Dermis blood vessel endothelial cell (primary cell): ENCODE measurements at regions not wholly inside any gene's neighbourhood (a gene's known extent, or its start where the extent isn't known, plus 50 kb on each side); places are given as distances from the start of the nearest gene placed in this dataset.
"Not testable (repeated sequence)": the region's sequence is repeated elsewhere in the genome, so short reads cannot be mapped to it uniquely, and the experiment has no call there.

Source experiments
- DNase-seq: peaks from one replicate; pipeline ENCODE4 v3.0.0; 2010

DNA sequence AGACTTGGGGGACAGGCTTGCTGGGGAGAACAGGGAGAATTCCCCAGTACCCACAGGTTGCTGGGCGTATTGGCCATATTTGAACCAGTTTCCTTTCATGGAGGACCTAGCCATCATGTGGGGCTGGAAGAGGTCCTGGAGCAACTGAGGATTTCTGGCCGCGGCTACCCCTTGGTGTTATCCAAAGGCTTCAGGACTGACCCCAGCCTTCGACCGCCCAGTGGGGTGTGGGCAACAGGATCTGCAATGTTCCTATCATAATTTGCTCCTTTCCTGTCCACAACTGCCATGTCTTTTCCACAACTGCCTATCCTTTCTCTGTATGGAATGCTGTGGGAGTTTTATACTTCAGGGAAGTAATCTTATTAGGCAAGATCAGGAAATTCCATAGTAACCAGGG, 1053.6 kb upstream of the SLC39A10 start:
- DNase-seq, result no peak

- DNase-seq, result no peak
Observed at GRCh38 chr2:194602750-194603149, 1054.3 kb upstream of the SLC39A10 start.

DNA sequence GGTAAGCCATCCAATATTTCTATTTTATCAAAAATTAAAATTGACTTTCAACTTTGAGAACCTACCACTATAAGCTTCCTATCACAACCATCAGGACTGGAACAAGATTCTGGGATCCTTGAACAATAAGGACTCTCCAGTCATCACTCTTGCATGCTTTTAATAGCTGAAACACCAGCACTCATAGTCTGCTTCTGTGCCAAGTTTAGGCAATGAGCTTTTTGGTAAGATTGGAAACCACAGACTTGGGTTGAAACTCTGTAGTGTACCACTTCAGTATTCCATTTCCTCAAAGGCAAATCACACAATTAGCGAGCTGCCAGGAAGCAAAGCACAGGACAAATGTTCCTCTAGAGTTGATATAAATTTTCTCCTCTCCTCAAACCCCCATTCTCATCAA, 1065.8 kb upstream of the SLC39A10 start:
- DNase-seq, result no peak

GRCh38 chr2:194587739-194588270, 1069.2 kb upstream of the SLC39A10 start:
- DNase-seq, result no peak

DNA sequence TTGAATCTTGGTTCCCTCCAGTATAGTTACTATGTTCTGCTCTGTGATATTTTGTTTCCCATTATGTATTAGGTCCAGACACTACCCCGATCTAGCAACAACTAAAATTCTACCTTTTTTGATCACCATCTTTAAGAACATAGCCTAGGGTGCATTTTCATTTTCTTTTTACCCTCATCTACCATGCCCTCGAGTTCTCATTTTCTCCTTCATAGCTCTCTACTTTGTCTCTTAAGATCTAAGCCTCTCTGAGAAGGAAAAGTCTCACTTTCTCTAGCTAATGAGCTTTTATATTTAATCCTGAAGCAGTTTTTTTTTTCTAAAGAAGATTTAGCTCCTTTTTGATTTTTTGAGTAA, 1089.4 kb upstream of the SLC39A10 start:
- DNase-seq, result no peak

DNA sequence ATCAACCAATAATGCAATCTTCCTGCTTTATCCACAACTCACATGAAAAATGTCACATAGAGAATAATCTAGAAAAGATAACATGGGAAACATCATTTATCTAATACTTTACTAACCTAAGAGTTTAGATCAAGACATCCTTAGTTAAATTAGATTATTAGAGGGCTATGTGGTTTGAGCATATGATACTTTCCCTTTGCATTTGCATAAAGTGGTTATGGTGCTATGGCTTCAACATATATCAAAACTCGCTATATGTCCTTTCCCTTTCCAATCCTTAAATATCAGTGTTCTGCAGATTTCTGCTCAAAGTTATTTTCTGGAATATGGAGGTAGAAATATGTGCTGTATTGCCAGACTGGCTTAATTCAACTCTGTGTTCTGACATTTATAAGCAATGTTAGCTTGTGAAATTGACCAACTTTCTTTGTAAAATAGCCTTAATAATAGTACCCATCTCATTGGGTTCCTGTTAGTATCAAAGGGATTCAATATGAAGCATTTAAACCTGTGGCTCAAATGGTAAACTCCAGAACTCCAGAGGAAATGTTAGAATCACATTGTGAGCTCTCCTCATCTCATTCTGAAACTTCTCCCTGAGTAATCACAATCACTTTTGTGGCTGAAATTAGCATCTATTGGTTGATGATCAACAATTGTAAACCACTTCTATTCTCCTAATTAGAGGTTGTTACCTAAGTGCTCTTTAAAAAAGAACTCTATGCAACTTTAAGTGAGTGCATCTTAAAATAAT, 1089.9 kb upstream of the SLC39A10 start:
- no peak for DNase-seq

DNA sequence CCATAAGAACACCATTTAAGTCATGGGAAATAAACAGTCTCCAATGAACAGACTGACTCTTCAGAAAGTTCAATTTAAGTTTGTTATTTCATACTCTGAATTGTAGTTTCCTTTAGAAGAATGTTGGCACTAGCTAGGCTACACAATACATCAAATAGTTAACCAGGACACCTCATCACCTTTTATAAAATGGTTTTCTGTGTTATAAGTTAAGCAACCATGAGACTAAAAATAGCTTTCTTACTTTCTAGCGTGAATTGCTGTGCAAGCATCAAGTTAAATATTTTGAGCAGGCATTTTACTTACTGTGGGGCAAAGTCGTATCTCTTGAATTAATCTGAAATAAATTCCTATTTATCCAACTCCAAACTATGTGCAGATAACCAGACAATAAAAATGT, 1092.6 kb upstream of the SLC39A10 start:
- no peak for DNase-seq

- no peak for DNase-seq
Observed at GRCh38 chr2:194562329-194562728, 1094.7 kb upstream of the SLC39A10 start.

DNA sequence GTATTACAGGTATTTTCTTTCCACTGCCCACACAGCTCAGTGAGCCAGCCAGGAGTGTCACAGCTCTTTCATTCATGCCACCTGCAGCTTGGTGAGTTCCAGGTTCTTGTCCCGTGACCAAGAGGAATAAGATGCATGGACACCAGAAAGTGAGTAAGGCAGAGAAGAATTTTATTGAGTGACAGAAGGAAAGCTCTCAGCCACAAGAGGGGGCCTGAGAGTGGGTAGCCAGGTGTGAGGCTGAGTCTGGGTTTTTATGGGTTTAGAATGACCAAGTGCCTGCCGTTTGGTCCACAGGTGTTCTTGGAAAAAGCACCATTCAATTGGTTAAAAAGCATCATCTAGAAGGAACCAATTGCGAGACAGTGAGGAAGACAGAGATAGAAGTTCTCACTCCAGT, 1097.1 kb upstream of the SLC39A10 start:
- DNase-seq, result no peak

GRCh38 chr2:194559523-194559922, 1097.5 kb upstream of the SLC39A10 start:
- DNase-seq, result no peak

GRCh38 chr2:194557993-194558392, 1099.0 kb upstream of the SLC39A10 start:
- no peak for DNase-seq

DNA sequence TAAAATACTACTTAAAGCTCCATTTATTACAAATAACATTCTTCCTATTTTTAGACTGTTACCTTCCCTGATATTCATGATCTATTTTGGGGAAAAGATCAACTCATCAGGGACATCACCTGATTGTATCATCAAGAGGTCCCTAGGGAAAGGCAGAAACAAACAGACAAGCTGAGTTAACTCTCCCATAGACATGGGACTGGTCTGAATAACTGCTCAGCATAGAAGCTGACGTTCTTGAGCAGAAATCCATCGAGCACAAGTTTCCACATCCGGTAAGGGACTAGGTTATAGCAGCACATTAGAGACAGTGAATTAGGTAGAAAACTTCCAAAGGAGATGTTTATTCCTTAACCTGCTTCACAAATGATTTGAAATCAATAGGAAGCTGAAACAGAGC, 1100.4 kb upstream of the SLC39A10 start:
- no peak for DNase-seq

- no peak for DNase-seq
Observed at GRCh38 chr2:194553980-194554379, 1103.0 kb upstream of the SLC39A10 start.

- DNase-seq, result no peak
Observed at GRCh38 chr2:194550702-194551101, 1106.3 kb upstream of the SLC39A10 start.

GRCh38 chr2:194549387-194549786, 1107.6 kb upstream of the SLC39A10 start:
- DNase-seq, result no peak

DNA sequence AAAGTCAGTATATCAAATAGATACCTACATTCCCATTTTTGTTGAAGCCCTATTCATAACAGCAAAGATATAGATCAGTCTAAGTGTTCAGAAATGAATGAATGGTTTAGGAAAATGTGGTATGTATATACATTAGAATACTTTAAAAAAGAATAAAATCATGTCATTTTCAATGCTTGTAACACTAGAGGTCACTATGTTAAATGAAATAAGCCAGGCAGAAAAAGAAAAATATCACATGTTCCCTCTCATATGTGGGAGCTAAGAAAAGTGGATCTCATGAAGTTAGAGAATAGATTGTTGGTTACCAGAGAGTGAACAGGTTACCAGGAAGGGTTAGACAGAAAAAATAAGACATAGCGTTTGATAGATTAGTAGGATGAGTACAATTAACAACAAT, 1111.0 kb upstream of the SLC39A10 start:
- DNase-seq, result peak; percentile 8

- no peak for DNase-seq
Observed at GRCh38 chr2:194539425-194539824, 1117.6 kb upstream of the SLC39A10 start.

DNA sequence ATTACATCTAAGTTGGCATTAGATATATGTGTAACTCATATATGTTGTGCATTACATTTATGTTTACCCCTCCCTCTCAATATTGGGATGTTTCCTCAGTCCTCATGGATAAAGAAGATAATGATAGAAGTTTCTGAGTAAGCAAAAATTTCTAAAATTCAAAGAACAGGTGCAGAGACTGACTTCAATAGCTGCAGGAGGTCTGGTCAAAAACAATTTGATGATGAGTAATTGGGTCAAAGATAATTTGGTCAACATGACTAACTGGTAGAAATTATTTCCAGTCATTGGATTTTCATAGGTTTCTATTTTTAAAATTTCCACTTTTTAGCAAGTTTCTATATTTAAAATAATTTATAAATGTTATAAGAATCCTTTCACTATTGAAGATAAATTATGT, 1130.9 kb upstream of the SLC39A10 start:
- DNase-seq, result no peak

- no peak for DNase-seq
Observed at GRCh38 chr2:194514281-194514680, 1142.7 kb upstream of the SLC39A10 start.

DNA sequence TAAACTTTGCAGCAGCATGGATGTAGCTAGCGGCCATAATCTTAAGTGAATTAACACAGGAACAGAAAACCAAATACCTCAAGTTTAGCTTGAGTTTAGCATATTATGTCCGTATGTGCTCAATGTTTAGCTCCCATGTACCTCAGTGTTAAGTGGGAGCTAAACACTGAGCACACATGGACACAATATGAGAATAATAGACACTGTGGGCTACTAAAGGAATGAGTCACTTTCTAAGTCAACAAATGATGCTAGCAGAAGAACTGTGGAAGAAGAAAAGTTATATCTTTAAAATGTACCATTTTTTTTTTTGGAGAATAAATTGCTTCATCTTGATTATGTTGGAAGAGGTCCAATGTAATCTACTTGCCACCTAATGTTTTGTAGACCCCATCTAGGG, 1146.0 kb upstream of the SLC39A10 start:
- DNase-seq, result not testable (repeated sequence)

DNA sequence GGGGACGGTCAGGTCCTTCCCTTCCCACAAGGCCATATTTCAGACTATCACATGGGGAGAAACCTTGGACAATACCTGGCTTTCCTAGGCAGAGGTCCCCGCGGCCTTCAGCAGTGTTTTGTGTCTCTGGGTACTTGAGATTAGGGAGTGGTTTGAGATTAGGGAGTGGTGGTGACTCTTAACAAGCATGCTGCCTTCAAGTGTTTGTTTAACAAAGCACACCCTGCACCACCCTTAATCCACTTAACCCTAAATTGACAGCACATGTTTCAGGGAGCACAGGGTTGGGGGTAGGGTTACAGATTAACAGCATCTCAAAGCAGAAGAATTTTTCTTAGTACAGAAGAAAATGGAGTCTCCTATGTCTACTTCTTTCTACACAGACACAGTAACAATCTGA, 1152.2 kb upstream of the SLC39A10 start:
- not testable (repeated sequence) for DNase-seq

- DNase-seq, result no peak
Observed at GRCh38 chr2:194495046-194495445, 1162.0 kb upstream of the SLC39A10 start.

GRCh38 chr2:194494401-194494800, 1162.6 kb upstream of the SLC39A10 start:
- no peak for DNase-seq

DNA sequence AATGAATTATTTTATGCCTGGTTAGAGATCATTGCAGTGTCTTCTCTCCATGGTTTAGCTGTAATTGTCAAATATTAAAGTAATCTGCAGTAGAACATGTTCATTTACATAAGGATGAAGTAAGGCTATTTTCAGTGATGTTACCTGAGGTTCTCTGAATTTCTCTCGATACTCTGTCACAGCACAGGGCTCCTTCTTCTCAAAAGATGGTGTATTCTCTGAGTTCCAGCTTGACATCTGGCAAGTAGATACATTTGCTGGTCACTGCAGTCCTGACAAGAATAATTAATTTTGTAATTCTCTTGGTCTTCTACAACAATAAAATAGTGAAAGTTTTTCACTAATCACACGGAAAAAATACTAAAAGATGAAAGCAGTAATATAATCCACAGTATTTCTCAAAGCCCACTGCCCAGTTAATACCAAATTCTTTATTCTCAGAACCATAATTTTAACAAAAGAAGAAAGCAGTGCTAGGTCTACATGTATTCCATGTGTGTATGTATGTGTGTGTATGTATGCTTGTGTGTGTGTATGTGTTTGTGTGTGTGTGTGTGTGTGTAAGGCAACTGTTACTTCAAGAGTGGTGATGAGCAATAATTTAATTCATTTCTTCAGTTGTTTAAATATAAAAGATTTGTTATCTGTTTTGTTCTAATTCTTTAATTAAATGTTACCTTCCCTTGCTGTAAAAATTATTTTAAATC, 1165.5 kb upstream of the SLC39A10 start:
- DNase-seq, result no peak
